Activated CD8-positive, alpha-beta memory T cell treated with anti-CD3 and anti-CD28 coated beads for 24 hours (primary cell): ENCODE measurements at regions not wholly inside any gene's neighbourhood (a gene's known extent, or its start where the extent isn't known, plus 50 kb on each side); places are given as distances from the start of the nearest gene placed in this dataset.

ENCODE experiments used
- DNase-seq: peaks from one replicate; pipeline ENCODE4 v3.0.0-alpha.2; 2020

- DNase-seq, result no peak
Measured at GRCh38 chr4:188197566-188197965, 58.3 kb downstream of the TRIML1 start.

- DNase-seq, result no peak
Measured at GRCh38 chr4:188198982-188199792, 59.9 kb downstream of the TRIML1 start.

DNA sequence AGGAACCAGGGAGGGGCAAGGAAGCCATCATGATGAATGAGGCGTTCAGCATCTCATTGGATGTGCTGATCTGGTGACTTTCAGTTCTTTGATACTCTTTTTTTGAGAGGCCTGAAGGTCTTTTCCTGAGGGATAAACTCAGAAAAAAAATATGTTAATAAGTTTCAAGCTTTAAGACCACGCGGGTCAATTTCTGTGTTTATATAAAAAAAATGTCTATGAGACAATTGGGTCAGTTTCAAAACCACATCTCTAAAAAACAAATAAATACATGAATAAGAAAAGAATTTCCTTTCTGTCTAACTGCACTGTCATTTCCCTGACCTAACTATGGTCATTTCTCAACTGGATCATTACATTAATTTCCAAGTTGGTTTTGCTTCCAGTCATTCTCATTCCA, 62.6 kb downstream of the TRIML1 start:
- DNase-seq, result no peak

DNA sequence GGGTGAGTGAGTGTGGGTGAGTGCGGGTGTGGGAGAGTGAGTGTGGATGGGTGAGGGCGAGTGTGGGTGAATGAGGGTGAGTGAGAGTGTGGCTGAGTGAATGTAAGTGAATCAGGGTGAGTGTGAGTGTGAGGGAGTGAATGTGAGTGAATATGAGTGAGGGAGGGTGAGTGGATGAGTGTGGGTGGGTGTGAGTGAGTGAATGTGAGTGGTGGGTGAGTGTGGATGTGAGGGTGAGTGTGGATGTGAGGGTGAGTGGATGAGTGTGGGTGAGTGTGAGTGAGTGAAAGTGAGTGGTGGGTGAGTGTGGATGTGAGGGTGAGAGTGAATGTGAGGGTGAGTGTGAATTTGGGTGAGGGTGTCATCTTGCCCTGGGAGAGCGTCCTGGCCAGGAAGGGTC, 67.5 kb downstream of the TRIML1 start:
- no peak for DNase-seq

DNA sequence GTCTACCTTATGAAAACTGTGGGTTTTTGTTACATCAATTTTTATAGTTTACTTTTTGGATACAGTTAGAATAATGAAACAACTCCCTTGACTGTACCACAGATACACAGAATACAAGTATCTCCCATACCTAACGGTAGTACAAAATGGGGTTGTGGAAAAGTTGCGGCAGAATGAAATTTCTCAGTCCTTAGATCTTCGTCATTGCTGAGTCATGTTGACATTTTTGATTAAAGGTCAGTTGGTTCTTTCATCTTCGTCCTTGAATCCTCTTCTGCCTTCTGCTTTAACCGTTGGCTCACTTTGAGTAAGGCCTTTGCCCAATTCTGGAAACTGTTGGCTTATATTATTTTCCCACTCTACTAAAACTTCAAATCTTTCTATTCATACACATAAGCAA, 75.6 kb downstream of the TRIML1 start:
- no peak for DNase-seq

- no peak for DNase-seq
Measured at GRCh38 chr4:188218392-188218791, 79.2 kb downstream of the TRIML1 start.

DNA sequence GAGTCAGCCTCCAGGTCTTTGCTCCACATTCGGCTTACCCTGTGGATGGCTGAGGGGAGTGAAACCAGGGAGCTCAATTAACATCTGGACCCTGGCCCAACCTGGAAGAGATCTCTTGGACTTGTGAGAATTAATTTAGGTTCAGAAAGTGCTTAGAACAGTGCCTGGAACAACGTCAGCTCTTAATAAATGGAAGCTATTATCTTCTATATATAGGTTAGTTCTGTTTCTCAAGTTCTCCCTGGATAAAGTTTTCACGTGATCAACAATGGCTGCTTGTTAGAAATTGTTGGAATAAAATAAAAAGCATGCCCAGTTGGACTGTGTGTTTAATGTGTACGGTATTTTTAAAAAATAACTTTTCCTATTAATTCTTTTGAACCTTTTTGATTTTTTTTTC, 80.8 kb downstream of the TRIML1 start:
- DNase-seq, result no peak

DNA sequence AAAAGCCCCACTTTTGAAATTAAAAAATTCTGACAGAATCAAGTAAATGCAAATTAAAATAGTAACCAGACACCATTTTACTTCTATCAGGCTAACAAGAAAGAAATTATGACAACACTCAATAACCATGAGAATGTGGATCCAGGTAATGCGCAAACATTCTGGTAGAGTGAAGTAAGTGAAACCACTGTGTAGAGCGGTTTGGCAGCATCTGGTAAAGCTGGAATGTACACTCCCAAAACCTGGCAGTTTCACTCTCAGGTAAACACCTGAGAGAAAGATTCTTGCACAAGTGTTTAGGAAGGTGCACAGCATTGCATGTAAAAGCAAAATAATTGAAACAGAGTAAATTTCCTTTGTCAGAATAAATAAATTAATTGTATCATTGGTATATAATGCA, 81.8 kb downstream of the TRIML1 start:
- DNase-seq, result no peak

- DNase-seq, result no peak
Measured at GRCh38 chr4:188228279-188228678, 89.0 kb downstream of the TRIML1 start.

GRCh38 chr4:188232428-188232827, 93.2 kb downstream of the TRIML1 start:
- DNase-seq, result no peak

- DNase-seq, result no peak
Measured at GRCh38 chr4:188242041-188242440, 102.8 kb downstream of the TRIML1 start.

- no peak for DNase-seq
Measured at GRCh38 chr4:188245651-188246050, 106.4 kb downstream of the TRIML1 start.

DNA sequence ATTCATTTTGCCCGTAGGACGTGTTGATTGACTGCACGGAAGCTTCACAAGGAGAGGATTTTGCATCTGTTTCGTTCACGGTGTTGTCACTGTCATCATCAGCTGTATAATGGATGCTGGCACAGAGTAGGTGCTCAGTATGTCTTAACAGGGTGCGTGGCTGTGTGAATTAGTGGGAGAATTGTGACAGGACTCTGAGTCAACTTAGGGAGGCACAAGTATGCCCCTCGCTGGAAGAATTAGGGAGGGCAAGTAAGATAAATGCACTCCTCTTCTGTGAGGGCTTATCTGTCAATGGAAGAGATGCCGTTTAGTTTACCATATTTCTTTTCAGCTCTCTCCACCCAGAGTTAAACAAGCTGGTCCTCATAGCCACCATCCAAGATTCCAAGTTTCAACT, 107.2 kb downstream of the TRIML1 start:
- no peak for DNase-seq

GRCh38 chr4:188254211-188254610, 115.0 kb downstream of the TRIML1 start:
- DNase-seq, result no peak

GRCh38 chr4:188262464-188262863, 123.2 kb downstream of the TRIML1 start:
- no peak for DNase-seq

DNA sequence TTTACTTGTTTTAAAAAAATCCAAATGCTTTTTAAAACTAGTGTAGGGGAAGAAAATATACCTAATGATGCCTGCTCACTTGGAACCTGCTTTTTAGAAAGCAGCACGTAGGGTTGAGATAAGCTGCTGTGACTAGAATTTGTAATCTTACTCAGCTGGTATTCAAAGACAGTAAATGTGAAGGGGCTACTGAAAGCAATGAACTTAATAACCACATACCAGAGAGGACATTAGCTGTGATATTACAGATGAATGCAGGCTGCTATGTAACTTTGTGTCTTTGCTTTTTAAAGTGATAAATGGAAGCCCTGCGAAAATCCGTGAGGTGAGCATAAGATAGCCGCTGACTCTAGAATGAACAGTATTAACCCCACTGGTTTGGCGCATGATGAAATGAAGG, 124.1 kb downstream of the TRIML1 start:
- no peak for DNase-seq

- no peak for DNase-seq
Measured at GRCh38 chr4:188266386-188266785, 127.1 kb downstream of the TRIML1 start.

- DNase-seq, result no peak
Measured at GRCh38 chr4:188268131-188268908, 129.1 kb downstream of the TRIML1 start.

GRCh38 chr4:188270273-188271069, 131.2 kb downstream of the TRIML1 start:
- DNase-seq, result no peak

GRCh38 chr4:188275686-188276085, 136.4 kb downstream of the TRIML1 start:
- DNase-seq, result no peak

GRCh38 chr4:188279184-188279583, 139.9 kb downstream of the TRIML1 start:
- no peak for DNase-seq

DNA sequence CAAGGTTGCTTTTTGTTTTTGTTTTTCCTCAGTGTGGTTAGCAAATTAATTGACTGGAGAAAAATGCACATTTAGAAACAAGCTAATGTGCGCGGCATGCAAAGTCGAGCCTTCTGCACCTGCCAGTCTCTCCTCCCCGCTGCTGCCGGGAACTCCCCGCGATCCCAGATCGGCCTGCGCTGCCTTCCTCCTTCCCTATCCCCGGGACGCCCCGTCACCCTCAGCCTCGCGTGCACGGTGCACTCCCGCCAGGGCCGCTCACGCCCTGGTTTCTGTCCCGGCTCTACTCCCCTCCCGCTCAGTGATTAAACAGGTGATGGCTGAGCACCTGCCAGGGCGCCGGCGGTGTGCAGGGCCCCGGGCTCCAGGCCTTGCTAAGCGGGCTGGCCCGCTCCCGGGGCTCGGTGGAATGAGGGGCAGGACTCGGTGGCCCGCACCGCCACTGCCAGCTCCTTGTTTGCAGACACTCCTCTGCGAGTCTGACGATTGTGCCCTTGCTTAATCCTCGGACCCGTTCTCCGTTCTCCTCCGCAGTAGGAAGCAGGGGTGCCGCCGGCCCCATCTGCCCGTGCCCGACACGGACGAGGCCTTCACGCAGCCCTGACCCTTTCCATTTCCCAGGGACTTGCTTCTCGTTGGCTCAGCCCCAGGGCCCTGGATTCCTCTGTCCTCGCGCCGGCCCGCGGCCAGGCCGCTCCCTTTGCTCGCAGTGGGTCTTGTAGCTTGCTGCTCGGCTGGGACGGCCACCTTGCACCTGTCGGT, 143.4 kb downstream of the TRIML1 start:
- no peak for DNase-seq
